GM21360 (cell line): ENCODE measurements at regions not wholly inside any gene's neighbourhood (a gene's known extent, or its start where the extent isn't known, plus 50 kb on each side); places are given as distances from the start of the nearest gene placed in this dataset.

Experiments
- ATAC-seq: cut with Tn5 transposase; IDR thresholded peaks from one replicate; pipeline ENCODE4 v1.9.1; 2021; ENCODE audit warnings: mild to moderate bottlenecking, moderate library complexity; ENCODE audit not compliant: unreplicated experiment

GRCh38 chr12:107888789-107889188 is 114.3 kb downstream of the ASCL4 start:
- ATAC-seq = no peak

DNA sequence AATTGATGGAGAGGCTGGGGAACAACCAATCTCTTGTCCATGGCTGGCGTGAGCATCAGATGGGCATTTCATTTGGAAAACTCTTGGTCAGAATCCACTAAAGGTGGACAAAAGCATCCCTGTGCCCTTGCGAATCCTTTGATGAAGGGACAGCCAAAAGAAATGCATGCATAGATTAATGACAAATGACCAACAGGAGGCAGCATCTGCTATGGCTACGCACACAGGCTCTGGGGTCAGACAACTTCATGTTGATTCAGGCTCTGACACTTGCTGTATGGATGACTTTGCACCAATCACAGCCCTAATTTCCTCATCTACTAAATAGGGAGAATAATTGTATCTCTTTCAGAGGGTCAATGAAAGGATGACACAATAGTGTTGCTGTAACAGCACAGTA is 117.5 kb downstream of the ASCL4 start:
- ATAC-seq = no peak

GRCh38 chr12:107894589-107894988 is 120.1 kb downstream of the ASCL4 start:
- no peak for ATAC-seq

DNA sequence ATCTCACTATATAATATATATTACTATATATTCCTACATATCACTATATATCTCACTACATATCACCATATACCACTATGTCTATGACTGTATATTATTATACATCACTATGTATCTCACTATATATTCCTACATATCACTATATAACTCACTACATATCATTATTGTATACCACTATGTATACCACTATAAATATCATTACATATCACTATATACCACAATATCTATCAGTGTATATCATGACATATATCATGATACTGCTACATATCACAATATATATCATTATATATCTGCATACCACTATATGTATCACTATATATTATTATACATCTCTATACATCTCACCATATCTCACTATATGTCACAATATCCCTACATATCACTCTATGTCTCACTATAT is 121.5 kb downstream of the ASCL4 start:
- no peak for ATAC-seq

GRCh38 chr12:107900588-107900987 is 126.1 kb downstream of the ASCL4 start:
- ATAC-seq = no peak

- ATAC-seq = peak; percentile 96
These were observed 129.0 kb downstream of the ASCL4 start for GRCh38 chr12:107903341-107904061.

DNA sequence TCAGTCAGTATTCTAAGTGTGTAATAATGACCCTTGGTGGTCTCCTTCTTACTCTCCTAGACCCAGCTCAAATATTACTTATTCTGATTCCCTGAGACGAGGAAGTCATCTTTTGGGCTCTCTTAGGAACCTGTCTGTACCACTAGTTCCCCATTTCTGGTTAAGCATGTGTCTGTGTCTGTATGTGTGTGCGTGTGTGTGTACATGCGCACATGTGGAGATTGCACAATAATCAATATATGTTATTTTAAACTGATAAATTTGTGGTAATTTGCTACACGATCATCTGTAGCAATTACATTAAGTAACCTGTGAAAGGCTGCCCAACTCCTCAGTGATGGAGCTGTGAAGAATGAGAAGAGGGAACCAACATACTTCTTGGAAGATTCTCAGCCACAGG is 132.2 kb downstream of the ASCL4 start:
- ATAC-seq = no peak

DNA sequence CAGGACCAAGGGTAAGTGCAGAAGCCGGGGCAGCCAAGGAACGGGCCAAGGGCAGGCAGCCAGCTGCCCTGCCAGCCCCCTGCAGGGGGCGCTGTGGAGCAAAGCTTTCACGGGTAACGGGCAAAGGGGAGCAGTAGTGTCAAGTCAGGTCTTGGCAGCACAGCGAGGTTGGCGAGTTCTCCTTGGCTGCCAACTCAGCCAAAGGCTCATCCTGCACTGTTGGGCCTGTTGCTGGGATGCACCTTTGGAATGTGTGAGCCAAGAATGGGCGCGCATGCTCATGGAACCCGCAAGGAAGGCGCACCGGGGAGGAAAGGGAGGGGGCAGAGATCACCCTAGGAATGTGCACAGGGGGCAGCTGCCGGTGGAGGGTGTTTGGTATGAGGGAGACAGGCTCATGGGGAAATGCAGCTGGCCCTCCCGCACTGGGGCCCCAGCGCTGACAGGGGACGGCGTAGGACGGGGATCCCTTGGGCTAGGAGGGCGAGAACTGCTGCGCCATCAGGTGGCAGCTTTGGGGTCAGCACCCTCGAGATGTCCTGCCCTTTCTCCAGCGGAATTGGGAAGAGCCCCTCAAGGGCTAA is 138.0 kb downstream of the ASCL4 start:
- no peak for ATAC-seq

GRCh38 chr12:107914460-107914977 is 140.0 kb downstream of the ASCL4 start:
- ATAC-seq = no peak

DNA sequence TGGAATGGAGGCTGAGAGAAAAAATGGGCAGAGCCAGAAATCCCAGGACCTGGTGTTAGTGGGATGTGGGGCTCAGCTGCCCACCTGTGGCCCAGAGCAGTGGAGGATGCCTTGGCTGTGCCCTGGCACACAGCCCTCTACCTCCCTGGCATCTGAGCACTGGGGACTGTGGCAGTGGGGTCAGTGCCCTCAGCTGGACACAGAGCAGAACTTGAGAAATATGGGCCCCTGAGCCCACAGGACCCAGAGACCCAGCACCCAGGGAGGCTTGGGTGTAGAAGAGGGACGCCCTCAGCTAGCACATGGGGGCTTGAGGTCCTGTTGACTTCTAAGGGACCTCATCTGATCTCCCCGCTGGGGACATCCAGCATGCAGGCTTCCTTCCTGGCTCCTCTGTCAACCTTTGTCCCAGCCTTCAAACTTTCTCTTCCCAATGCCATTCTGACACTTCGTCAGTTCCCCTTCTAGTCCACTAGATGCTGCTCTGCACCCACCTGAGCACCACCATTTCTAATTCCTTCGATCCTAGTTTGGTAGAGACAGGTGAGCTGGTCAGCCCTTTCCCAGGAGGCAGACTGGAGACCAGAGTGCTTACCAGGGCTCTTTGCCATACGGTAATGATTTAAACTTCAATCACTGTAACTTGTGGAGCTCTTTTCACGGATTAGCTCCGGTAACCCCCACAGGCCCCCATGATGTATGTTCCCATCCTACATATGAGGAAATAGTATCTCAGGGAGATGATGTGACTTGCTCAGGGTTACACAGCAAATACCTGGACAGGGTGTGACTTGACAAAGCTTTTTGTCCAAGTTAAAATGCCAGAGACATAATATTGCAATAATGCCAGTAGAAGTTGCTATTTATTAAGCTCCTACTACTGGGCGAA is 143.7 kb downstream of the ASCL4 start:
- no peak for ATAC-seq

DNA sequence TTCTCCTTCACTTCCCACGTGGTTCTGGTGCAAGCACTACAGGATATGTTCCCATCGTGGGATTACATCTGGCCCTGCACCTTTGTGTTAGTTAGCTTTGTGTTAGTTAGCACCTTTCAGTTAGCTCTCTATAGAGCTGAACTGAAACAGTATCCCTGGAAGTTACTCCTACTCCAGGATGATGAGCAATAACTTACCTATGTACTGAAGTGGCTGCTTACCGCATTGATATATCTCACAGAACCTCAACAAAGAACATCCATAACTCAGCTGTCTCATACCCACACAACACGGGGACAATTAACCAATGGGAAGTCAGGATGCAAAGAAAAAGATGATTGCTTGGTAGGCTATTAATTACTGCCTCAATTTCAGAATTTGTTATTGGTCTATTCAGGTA is 146.6 kb downstream of the ASCL4 start:
- ATAC-seq = no peak

DNA sequence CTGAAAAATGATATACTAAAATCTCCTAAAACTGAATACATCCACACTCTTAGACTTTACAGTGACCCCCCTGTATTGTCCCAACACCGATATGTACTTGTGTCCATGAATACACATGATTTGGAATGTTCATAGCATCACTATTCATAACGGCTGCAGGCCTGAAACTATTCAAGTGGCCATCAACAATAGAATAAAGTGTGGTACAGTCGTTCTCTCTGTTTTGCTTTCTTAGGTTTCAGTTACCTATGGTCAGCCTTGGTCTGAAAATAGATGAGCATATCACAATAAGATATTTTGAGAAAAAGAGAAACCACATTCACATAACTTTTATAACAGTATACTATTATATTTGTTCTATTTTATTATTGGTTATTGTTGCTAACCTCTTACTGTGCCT is 150.6 kb downstream of the ASCL4 start:
- ATAC-seq = no peak

DNA sequence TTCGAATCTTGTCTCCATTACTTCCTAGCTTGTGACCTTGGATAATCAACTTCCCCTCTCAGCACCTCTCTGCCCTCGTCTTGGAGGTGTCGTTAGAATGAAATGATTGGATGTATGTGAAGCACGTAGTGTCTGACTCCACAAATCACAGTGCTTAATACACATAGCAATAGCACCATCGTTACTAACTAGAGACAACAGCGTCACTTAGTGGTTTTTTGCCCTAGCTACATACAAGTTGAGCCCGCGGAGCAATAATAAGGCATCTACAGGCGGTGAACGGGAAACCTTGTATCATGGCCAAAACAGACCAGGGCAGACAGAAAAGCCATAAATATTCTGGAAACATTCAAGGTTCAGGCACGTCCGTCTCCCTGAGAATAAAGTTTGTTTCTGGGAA is 154.9 kb downstream of the ASCL4 start:
- no peak for ATAC-seq

DNA sequence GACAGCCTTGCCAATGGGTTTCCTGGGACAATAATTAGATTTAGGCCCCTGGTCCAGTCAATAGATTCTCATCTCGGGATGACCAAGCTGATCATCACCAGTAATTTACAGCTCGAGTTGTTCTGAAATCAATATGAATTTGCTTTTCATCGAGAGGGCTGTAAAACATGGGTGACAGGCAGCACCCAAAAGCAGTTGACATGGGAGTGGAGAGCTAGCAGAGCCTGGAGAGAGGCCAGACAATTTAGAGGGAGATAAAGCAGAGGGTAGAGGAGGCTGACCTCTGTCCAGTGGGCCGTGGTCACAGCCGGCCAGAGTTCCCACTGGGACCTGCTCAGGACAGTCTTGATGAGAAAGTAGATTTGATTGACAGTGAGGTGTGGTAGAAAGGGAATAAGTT is 157.3 kb downstream of the ASCL4 start:
- ATAC-seq = no peak

DNA sequence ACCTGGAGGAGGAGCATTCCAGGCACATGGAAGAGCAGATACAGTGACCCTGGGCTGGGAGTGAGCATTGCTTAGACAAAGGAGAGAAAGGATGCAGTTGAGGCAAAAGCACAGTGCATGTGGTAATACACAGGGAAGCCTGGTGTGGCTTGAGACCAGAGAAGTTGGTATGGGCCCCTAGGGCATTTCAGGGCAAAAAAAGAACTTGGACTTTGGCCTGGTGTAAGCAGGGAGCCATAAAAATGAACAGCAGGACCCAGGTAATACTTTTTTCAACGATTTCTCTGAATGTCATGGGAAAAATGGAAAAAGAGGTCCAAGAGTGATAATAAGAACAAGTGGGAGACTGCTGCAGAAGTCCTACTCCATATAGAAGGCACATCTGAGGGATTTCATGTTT is 163.9 kb downstream of the ASCL4 start:
- ATAC-seq = no peak

DNA sequence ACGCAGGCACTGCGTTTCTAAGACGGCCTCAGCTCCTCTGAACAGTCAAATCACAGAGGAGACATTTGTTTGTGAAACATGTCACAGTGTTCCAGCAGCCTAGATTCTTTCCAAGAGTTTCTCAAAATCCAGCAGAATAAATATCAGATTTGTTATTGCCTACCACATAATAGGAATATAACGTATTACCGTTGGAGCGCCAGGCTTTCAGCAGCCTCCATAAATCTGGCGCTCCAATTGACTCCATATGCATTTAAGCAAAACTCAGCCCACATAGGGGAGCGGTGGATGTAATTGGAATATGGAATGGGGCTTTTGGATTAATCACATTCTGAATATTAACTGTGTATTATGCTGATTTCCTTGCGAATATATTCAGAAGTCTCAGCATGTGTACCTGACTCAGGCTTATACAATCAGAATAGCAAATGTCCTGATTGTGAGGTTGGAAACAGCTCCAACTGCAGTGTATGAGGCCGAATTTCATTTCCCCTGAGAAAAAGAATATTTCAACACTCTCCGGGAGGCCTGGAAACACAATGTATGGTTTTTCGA is 174.0 kb downstream of the ASCL4 start:
- no peak for ATAC-seq

DNA sequence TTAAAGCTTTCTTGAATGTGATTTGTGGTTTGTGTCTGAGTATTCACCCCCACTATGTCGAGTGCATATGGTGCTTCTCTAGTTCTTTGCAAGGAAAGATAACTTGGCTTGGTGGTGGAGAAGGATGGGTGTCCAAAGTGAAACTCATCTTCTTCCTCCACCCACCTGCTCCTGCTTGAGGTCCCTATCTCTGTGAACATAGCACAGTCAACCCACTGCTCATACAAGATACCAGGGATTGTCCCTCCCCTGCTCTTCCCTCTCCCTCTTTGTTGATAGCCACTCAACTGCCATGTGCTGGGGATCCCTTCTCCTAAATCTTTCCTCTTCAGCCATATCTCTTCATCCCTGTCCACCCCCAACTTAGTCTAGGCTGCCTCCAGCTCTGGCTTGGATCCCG is 176.5 kb downstream of the ASCL4 start:
- no peak for ATAC-seq

- ATAC-seq = no peak
These were observed 173.0 kb upstream of the WSCD2 start for GRCh38 chr12:107955966-107956643.

- ATAC-seq = no peak
These were observed 171.6 kb upstream of the WSCD2 start for GRCh38 chr12:107957459-107957858.

GRCh38 chr12:107963635-107964034 is 165.5 kb upstream of the WSCD2 start:
- no peak for ATAC-seq

- ATAC-seq = no peak
These were observed 161.9 kb upstream of the WSCD2 start for GRCh38 chr12:107967170-107967569.
